HG02884 (cell line): ENCODE measurements at regions not wholly inside any gene's neighbourhood (a gene's known extent, or its start where the extent isn't known, plus 50 kb on each side); places are given as distances from the start of the nearest gene placed in this dataset.
A peak's percentile ranks its signal among the peaks of the same experiment; 100 is the strongest.

Experiments used
- ATAC-seq: cut with Tn5 transposase; IDR thresholded peaks from one replicate; pipeline ENCODE4 v1.9.1; 2021; ENCODE audit warnings: mild to moderate bottlenecking, moderate library complexity; ENCODE audit not compliant: unreplicated experiment

GRCh38 chr10:20963056-20963455 is 65.9 kb upstream of the NEBL start:
- no peak for ATAC-seq

DNA sequence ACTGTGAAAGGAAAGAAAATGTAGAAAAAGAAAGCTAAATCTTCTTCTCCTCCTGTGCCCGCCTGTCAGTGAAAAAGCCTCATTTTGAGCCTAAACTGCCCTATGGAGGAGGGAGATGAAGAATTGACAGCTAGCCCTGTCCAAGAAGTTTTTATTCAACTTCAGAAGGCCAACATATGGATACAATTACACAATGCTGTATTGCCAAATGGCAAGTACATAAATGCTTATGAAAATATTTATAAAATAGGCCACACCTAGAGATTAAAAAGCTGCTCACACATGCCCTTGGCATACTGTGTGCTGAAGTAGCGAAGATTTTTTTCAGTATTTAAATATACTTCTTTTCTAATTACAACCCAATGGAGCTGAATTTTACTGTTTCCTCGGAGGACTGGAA is 65.1 kb upstream of the NEBL start:
- no peak for ATAC-seq

DNA sequence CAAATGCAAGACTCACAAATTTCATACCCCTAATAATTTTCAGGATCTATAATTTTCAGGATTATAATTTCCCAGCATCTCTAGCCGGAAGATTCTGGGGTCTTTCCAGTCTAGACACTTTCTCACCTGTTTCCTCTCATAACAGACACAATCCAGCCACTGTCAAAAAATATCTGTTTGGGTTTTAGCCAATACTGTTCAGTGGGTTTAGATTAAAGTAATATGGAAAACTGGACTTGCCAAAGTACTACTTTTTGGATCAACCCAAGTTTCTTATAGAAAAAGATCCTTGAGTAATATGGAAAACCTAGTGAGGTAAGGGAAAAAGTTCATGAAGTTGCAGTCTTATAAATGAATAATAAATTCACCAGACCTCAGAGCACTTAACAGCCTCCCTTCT is 62.1 kb upstream of the NEBL start:
- ATAC-seq, result no peak

- no peak for ATAC-seq
Measured at GRCh38 chr10:20958764-20959163, 61.7 kb upstream of the NEBL start.

DNA sequence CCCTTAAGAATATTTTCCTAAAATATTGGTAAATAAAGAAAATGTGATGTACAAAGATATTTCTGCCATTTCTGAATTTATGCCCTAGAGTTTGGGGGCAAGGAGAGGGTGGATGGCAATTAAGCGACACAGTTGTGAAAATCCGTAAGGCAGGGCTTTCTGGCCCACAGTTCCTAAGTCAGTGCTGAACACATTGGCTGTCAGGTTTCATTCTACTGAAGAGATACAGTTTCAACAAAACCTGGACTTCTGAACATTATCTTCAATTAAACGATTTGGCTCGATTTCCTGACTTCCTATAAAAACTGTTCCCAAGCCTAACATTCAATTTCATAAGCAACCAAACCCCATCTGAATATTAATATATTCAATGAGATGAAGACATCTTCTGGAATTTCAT is 61.1 kb upstream of the NEBL start:
- ATAC-seq, result no peak

GRCh38 chr10:20957744-20958143 is 60.6 kb upstream of the NEBL start:
- no peak for ATAC-seq

DNA sequence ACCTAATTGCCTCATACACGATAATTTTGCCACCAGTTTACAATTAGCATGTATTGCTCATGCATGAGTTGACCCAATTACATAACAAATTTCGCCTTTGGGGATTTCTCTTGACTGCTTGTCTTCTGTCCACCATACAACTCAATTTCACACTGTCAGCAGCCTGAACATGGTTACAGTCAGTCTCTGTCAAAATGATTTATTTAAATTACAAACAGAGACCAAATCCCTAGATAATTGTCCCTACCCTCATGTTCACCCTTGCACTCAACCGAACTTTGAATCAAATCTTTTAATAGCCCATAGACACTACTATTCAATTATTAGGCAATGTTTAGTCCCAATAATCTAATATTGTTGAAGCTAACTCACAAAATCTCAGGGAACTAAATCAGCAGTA is 59.7 kb upstream of the NEBL start:
- no peak for ATAC-seq

DNA sequence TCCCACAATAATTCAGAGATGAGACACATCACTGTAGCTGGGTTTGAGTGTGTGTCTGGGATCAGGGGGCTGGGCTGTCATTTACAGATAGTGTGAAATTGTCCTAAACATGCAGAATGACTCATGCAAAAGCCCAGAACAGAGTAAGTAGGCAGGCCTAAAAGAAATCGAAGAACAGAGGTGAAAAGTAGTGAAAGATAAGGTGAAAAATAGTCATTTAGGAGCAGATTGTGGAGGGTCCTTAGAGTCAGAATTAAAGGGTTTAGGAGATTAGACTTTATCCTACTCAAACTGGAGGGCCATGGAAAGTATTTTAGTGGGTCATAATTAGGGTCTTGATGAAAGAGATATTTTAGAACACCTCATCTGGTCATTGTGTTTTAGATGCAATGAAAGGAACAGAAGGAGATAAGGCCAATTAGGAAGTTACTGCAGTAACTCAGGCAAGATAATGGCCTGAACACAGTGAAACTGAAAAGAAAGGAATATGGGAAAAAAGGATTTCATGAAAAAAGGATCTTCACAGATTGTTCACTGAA is 58.3 kb upstream of the NEBL start:
- no peak for ATAC-seq

GRCh38 chr10:20954519-20954918 is 57.4 kb upstream of the NEBL start:
- no peak for ATAC-seq

- no peak for ATAC-seq
Measured at GRCh38 chr10:20953120-20953519, 56.0 kb upstream of the NEBL start.

- no peak for ATAC-seq
Measured at GRCh38 chr10:20949967-20950366, 52.9 kb upstream of the NEBL start.

DNA sequence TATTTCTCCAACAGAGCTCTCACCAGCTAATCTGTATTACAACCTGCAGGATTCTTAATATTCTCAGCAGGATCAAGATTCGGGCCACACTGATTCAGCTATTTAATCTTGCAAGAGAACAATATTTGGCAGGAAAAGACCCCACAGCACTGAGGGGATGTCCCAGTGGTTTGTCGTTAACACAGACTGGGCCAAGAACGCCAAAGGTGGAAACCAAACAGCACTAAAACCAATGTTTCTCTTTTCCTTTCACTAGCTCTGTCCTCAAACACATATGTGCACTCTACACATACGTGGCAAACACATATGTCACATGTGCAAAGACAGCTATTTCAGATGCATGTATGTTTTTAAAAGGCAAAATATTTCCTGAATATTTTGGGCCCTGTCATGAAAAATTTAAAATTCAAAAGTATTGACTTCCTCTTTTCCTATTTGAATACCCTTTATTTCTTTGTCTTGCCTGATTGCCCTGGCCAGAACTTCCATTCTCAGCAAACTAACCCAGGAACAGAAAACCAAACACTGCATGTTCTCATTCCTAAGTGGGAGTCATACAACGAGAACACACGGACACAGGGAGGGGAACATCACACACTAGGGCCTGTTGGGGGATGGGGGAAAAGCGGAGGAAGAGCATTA is 51.7 kb upstream of the NEBL start:
- peak; percentile 69 for ATAC-seq
